Neural progenitor cell (in vitro differentiated cells): ENCODE measurements at regions not wholly inside any gene's neighbourhood (a gene's known extent, or its start where the extent isn't known, plus 50 kb on each side); places are given as distances from the start of the nearest gene placed in this dataset.

Experiments used
- DNase-seq: peaks from one replicate; pipeline ENCODE4 v3.0.0-alpha.2; 2016; ENCODE audit warnings: low spot score
- H2AFZ ChIP-seq: fragments of 200-600 bp; sonication (generic); replicated peaks from 2 replicates; pipeline ENCODE4 v1.6.1; 2016; ENCODE audit warnings: antibody characterized with exemption
- H3F3A ChIP-seq: fragments of 200-600 bp; sonication (generic); 2 replicates; pipeline ENCODE4 v1.6.1; 2016; ENCODE audit warnings: antibody characterized with exemption, low read depth
- H3K27ac ChIP-seq: fragments of 200-600 bp; sonication (generic); 2 replicates; pipeline ENCODE4 v1.5.1; 2016; ENCODE audit warnings: mild to moderate bottlenecking
- H3K27me3 ChIP-seq: fragments of 200-600 bp; sonication (generic); 2 replicates; pipeline ENCODE4 v1.6.1; 2016; ENCODE audit warnings: mild to moderate bottlenecking, moderate library complexity
- H3K36me3 ChIP-seq: fragments of 200-600 bp; sonication (generic); 2 replicates; pipeline ENCODE4 v1.5.1; 2016
- H3K4me1 ChIP-seq: fragments of 200-600 bp; sonication (generic); 2 replicates; pipeline ENCODE4 v1.6.1; 2016; ENCODE audit warnings: mixed run types
- H3K4me2 ChIP-seq: fragments of 200-600 bp; sonication (generic); 2 replicates; pipeline ENCODE4 v1.6.1; 2016
- H3K4me3 ChIP-seq: fragments of 200-600 bp; sonication (generic); 2 replicates; pipeline ENCODE4 v1.5.1; 2016
- H3K79me2 ChIP-seq: fragments of 200-600 bp; sonication (generic); 2 replicates; pipeline ENCODE4 v1.6.1; 2016; ENCODE audit warnings: low read depth
- H3K9ac ChIP-seq: fragments of 200-600 bp; sonication (generic); 2 replicates; pipeline ENCODE4 v1.6.1; 2016
- H3K9me3 ChIP-seq: fragments of 200-600 bp; sonication (generic); 2 replicates; pipeline ENCODE4 v1.5.1; 2016; ENCODE audit warnings: low read depth
- H4K20me1 ChIP-seq: fragments of 200-600 bp; sonication (generic); 2 replicates; pipeline ENCODE4 v1.6.1; 2016; ENCODE audit warnings: low read depth
- H3K27ac Mint-ChIP-seq: 3 replicates; pipeline ENCODE4 v1.8.0; 2021; ENCODE audit warnings: mixed read lengths
- H3K27me3 Mint-ChIP-seq: 2 replicates; pipeline ENCODE4 v1.8.0; 2022; ENCODE audit warnings: low read depth, mild to moderate bottlenecking, inconsistent platforms, moderate library complexity, mixed read lengths; ENCODE audit not compliant: insufficient read depth
- H3K36me3 Mint-ChIP-seq: 3 replicates; pipeline ENCODE4 v1.8.0; 2021; ENCODE audit warnings: mixed read lengths
- H3K4me1 Mint-ChIP-seq: 3 replicates; pipeline ENCODE4 v1.8.0; 2021; ENCODE audit warnings: mixed read lengths
- H3K4me3 Mint-ChIP-seq: 3 replicates; pipeline ENCODE4 v1.8.0; 2021; ENCODE audit warnings: mild to moderate bottlenecking, moderate library complexity, mixed read lengths
- H3K9me3 Mint-ChIP-seq: 3 replicates; pipeline ENCODE4 v1.8.0; 2020; ENCODE audit warnings: mixed read lengths
- EZH2 ChIP-seq: fragments of 200-600 bp; sonication (generic); IDR thresholded peaks from 2 replicates; pipeline ENCODE4 v1.6.1; 2017; ENCODE audit warnings: antibody characterized with exemption, mild to moderate bottlenecking, moderate library complexity
- EZH2phosphoT487 ChIP-seq: fragments of 200-600 bp; sonication (generic); IDR thresholded peaks from 2 replicates; pipeline ENCODE4 v1.6.1; 2017; ENCODE audit warnings: antibody characterized with exemption
- TF ChIP-seq, protein P1 (sequence below): fragments of 200-600 bp; sonication (generic); IDR thresholded peaks from 2 replicates; pipeline ENCODE4 v1.5.1; 2017; ENCODE audit warnings: antibody characterized with exemption, mild to moderate bottlenecking

DNA sequence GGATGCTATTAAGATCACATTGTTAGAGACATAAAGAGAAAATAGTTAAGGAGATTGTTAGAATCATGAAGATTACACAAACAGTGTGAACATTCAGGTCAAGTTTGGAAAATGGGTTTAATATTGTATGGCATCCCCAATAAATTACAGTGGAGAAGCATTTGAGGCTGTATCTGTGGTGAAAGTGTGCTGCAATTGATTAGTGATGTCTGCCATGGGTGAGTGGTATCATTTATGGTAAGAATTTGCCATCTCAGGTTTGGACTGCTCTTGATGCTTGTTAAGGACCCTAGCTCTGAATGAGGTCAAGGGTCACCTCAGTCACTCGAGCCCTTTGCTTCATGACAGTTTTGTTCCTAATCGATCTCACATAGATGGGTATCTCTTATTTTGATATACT is 265.7 kb upstream of the SRRM4 start:
- Histone ChIP-seq H3K79me2 (no peaks in the 10 kb centered on the region), H3K27ac (no peak overlapping the region), H3K9me3 (no peaks in the 10 kb centered on the region), H3F3A (no peaks in the 10 kb centered on the region), H3K4me3 (no peak overlapping the region), H3K36me3 (no peaks in the 10 kb centered on the region), H3K4me1 (no peaks in the 10 kb centered on the region), H3K9ac (no peak overlapping the region), H3K4me2 (no peak overlapping the region), H3K27me3 (no peaks in the 10 kb centered on the region), H2AFZ (no peak overlapping the region), H4K20me1 (no peaks in the 10 kb centered on the region)
- Mint-ChIP-seq H3K27me3 (peaks cover 4% of the 10 kb centered on the region), H3K4me1 (peaks cover 7% of the 10 kb centered on the region), H3K27ac (no peak overlapping the region), H3K36me3 (no peaks in the 10 kb centered on the region), H3K9me3 (no peaks in the 10 kb centered on the region), H3K4me3 (no peak overlapping the region)
- no peak for TF ChIP-seq EZH2
- TF ChIP-seq, protein P1, sequence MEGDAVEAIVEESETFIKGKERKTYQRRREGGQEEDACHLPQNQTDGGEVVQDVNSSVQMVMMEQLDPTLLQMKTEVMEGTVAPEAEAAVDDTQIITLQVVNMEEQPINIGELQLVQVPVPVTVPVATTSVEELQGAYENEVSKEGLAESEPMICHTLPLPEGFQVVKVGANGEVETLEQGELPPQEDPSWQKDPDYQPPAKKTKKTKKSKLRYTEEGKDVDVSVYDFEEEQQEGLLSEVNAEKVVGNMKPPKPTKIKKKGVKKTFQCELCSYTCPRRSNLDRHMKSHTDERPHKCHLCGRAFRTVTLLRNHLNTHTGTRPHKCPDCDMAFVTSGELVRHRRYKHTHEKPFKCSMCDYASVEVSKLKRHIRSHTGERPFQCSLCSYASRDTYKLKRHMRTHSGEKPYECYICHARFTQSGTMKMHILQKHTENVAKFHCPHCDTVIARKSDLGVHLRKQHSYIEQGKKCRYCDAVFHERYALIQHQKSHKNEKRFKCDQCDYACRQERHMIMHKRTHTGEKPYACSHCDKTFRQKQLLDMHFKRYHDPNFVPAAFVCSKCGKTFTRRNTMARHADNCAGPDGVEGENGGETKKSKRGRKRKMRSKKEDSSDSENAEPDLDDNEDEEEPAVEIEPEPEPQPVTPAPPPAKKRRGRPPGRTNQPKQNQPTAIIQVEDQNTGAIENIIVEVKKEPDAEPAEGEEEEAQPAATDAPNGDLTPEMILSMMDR: no peak
- no peak for TF ChIP-seq EZH2phosphoT487
- no peak for DNase-seq

DNA sequence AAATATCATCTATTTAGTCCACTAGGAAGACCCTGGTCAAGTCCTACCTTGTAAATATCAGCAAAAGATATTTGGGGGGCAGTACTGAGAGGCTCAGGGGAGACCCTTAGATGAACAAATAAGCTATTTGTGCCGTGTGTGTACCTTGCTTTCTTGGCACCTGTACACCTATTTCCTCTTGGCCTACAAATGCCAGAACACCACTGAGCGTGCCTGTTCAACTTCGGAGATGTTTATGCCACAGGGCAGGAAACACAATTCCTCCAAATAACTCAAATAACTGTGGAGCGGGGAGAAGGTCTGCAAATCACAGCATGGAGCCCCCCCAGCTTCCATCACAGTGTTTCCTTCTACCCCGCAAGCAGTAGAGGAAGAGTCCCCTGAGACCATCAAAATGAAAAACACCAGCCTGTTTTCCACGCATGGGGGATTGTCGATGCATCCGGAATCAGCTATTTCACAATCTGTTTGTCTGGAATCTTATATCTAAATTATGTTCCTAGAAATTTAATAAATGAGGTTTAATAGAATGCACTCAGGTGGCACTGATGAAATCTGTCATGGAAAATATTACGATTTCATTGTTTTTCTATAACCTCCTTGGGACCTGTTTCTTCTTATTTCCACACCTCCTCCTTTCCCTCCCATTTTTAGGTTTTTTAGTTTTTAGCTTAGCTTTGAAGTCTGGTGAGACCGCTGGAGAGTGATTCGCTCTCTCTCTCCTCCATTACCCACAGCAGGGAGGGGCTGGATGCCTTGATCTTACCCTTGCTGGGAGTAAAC is 254.0 kb upstream of the SRRM4 start:
- no peaks in the 10 kb centered on the region for H3F3A ChIP-seq
- no peaks in the 10 kb centered on the region for H3K9me3 Mint-ChIP-seq
- peaks cover 8% of the 10 kb centered on the region for H3K27me3 Mint-ChIP-seq
- no peak overlapping the region for H3K27ac Mint-ChIP-seq
- H3K36me3 Mint-ChIP-seq: no peaks in the 10 kb centered on the region
- H3K4me2 ChIP-seq: no peak overlapping the region
- TF ChIP-seq EZH2: no peak
- TF ChIP-seq, protein P1: no peak
- TF ChIP-seq EZH2phosphoT487: no peak
- peaks cover 6% of the 10 kb centered on the region for H3K4me1 Mint-ChIP-seq
- H3K27ac ChIP-seq: no peak overlapping the region
- H2AFZ ChIP-seq: no peak overlapping the region
- no peak overlapping the region for H3K4me3 Mint-ChIP-seq
- no peaks in the 10 kb centered on the region for H4K20me1 ChIP-seq
- H3K36me3 ChIP-seq: no peaks in the 10 kb centered on the region
- H3K4me3 ChIP-seq: no peak overlapping the region
- H3K9ac ChIP-seq: no peak overlapping the region
- H3K79me2 ChIP-seq: no peaks in the 10 kb centered on the region
- no peaks in the 10 kb centered on the region for H3K27me3 ChIP-seq
- no peaks in the 10 kb centered on the region for H3K9me3 ChIP-seq
- DNase-seq: no peak
- H3K4me1 ChIP-seq: no peaks in the 10 kb centered on the region

DNA sequence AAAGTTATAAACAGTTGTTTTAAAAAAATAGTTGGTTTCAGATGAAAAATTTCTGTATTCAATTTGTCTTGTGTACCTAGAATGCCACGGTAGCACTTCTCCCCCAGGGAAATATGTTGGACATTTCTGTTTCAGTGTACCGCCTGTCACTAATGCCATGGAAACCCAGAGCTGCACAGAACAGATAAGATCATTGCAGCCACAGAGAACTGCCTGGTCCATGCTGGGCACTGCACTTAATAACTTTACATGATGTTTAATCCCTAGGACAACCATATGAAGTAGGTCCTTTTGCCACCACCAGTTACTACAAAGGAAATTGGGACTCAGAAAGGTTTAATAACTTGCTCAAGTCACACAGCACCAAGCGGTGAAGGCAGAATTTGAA is 253.4 kb upstream of the SRRM4 start:
- Mint-ChIP-seq H3K4me1 (peaks cover 6% of the 10 kb centered on the region), H3K9me3 (no peaks in the 10 kb centered on the region), H3K36me3 (no peaks in the 10 kb centered on the region), H3K4me3 (no peak overlapping the region), H3K27me3 (peaks cover 8% of the 10 kb centered on the region), H3K27ac (no peak overlapping the region)
- H4K20me1 ChIP-seq: no peaks in the 10 kb centered on the region
- H3K27ac ChIP-seq: no peak overlapping the region
- no peak overlapping the region for H3K9ac ChIP-seq
- no peaks in the 10 kb centered on the region for H3K79me2 ChIP-seq
- H3K27me3 ChIP-seq: no peaks in the 10 kb centered on the region
- H3F3A ChIP-seq: no peaks in the 10 kb centered on the region
- H3K4me1 ChIP-seq: no peaks in the 10 kb centered on the region
- TF ChIP-seq EZH2: no peak
- TF ChIP-seq EZH2phosphoT487: no peak
- TF ChIP-seq, protein P1: no peak
- H2AFZ ChIP-seq: no peak overlapping the region
- no peak overlapping the region for H3K4me3 ChIP-seq
- H3K4me2 ChIP-seq: no peak overlapping the region
- no peaks in the 10 kb centered on the region for H3K9me3 ChIP-seq
- no peaks in the 10 kb centered on the region for H3K36me3 ChIP-seq
- DNase-seq: no peak
